ENCODE measurements at regions not wholly inside any gene's neighbourhood (a gene's known extent, or its start where the extent isn't known, plus 50 kb on each side); places are given as distances from the start of the nearest gene placed in this dataset.

GRCh38 chr1:190963321-190963720 lies 485.7 kb upstream of the BRINP3 start (continued):
- TF ChIP-seq ZNF609 (CRISPR knock-in tag; IDR thresholded peaks at IDR 0.05; ENCODE audit: borderline replicate concordance) = no peak
- TF ChIP-seq, protein P1, sequence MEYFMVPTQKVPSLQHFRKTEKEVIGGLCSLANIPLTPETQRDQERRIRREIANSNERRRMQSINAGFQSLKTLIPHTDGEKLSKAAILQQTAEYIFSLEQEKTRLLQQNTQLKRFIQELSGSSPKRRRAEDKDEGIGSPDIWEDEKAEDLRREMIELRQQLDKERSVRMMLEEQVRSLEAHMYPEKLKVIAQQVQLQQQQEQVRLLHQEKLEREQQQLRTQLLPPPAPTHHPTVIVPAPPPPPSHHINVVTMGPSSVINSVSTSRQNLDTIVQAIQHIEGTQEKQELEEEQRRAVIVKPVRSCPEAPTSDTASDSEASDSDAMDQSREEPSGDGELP (IDR thresholded peaks at IDR 0.05; ENCODE audit: borderline replicate concordance, low read depth) = no peak

- ChIA-PET POLR2A (no interaction called here), CTCF (ENCODE audit: low intra/inter-chr PET ratio, low total read pairs) (no interaction called here)
- no peak for ATAC-seq
- Histone ChIP-seq H2AFZ (ENCODE audit: low read length) (no peak overlapping the region), H4K20me1 (ENCODE audit: insufficient read depth, low read length) (no peaks in the 10 kb centered on the region), H3K9me3 (ENCODE audit: low read length) (no peaks in the 10 kb centered on the region), H3K36me3 (replicated peaks in 1 of 2; ENCODE audit: control insufficient read depth in 1 of 2, insufficient read depth in 2 of 2, low read length in 2 of 2) (no peaks in the 10 kb centered on the region), H3K9ac (ENCODE audit: insufficient read depth, low read depth, low read length) (no peak overlapping the region), H3K4me3 (replicated peaks in 1 of 3; ENCODE audit: insufficient read depth in 1 of 3, low read depth in 2 of 3, low read length in 3 of 3) (no peak overlapping the region), H3K27me3 (ENCODE audit: control insufficient read depth in 1 of 2, insufficient read depth in 2 of 2, low read length in 2 of 2) (no peaks in the 10 kb centered on the region), H3K27ac (ENCODE audit: extremely low read length, insufficient read depth, low read length) (no peak overlapping the region), H3K79me2 (ENCODE audit: insufficient read depth, low read length) (no peaks in the 10 kb centered on the region), H3K4me1 (ENCODE audit: insufficient read depth, low read length) (no peaks in the 10 kb centered on the region), H3K4me2 (ENCODE audit: low read depth, low read length) (no peak overlapping the region)
- TF ChIP-seq ARNT (IDR thresholded peaks at IDR 0.05) (no peak), SALL1 (CRISPR knock-in tag; IDR thresholded peaks at IDR 0.05) (no peak), ZNF670 (CRISPR knock-in tag; IDR thresholded peaks at IDR 0.05; ENCODE audit: borderline replicate concordance) (no peak), TEAD3 (CRISPR knock-in tag; optimal IDR thresholded peaks at IDR 0.05; ENCODE audit: borderline replicate concordance) (no peak), MTF1 (CRISPR knock-in tag; IDR thresholded peaks at IDR 0.05) (no peak), RAD51 (IDR thresholded peaks at IDR 0.05; ENCODE audit: borderline replicate concordance) (no peak), AGO1 (IDR thresholded peaks at IDR 0.05; ENCODE audit: low read depth, low read length, poor library complexity, severe bottlenecking) (no peak), ZNF160 (CRISPR knock-in tag; IDR thresholded peaks at IDR 0.05) (no peak), CAMTA2 (CRISPR knock-in tag; IDR thresholded peaks at IDR 0.05; ENCODE audit: borderline replicate concordance) (no peak), ELF3 (CRISPR knock-in tag; IDR thresholded peaks at IDR 0.05) (no peak)
- TF ChIP-seq, protein P2, sequence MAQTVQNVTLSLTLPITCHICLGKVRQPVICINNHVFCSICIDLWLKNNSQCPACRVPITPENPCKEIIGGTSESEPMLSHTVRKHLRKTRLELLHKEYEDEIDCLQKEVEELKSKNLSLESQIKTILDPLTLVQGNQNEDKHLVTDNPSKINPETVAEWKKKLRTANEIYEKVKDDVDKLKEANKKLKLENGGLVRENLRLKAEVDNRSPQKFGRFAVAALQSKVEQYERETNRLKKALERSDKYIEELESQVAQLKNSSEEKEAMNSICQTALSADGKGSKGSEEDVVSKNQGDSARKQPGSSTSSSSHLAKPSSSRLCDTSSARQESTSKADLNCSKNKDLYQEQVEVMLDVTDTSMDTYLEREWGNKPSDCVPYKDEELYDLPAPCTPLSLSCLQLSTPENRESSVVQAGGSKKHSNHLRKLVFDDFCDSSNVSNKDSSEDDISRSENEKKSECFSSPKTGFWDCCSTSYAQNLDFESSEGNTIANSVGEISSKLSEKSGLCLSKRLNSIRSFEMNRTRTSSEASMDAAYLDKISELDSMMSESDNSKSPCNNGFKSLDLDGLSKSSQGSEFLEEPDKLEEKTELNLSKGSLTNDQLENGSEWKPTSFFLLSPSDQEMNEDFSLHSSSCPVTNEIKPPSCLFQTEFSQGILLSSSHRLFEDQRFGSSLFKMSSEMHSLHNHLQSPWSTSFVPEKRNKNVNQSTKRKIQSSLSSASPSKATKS (CRISPR knock-in tag; IDR thresholded peaks at IDR 0.05) = no peak
- in situ Hi-C loops (cut with HindIII; ENCODE audit: extremely low pct_ligation_motif_present, low pct_unique_long_range_greater_than_20kb) = no loop called here
- FAIRE-seq = no peak
- intact Hi-C loops (cut with micrococcal nuclease; ENCODE audit: unreplicated experiment) = no loop called here
- no TSS peak for BruUV-seq (replicated peaks)
- 12% methylated on average over 5 of the region's 5 CpGs for WGBS (ENCODE audit: low lambda C conversion rate)
- no peak for DNase-seq (ENCODE audit: low spot score)
These were observed 498.2 kb upstream of the BRINP3 start for GRCh38 chr1:190975827-190976226.

All from HepG2 (cell line).